ENCODE measurements at regions not wholly inside any gene's neighbourhood (a gene's known extent, or its start where the extent isn't known, plus 50 kb on each side); places are given as distances from the start of the nearest gene placed in this dataset.

DNA sequence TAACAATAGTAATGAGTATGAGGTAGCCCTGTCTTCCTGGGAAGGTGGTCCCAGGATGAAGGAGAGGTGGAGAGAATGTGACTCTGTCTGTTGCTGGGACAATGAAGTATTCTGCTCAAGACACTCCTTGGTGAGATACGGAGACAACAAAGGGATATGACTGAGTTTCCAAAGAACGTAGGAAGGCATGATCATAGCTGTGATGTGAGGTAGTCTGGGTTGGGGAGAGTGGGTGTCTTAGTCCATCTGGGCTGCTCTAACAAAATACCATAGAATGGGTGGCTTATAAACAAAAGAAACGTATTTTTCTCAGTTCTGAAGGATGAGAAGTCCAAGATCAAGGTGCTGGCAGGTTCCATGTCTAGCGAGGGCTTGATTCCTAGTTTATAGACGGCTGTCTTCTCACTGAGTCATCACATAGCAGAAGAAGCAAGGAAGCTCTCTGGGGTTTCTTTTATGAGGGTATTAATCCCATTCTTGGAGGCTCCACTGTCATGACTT lies 84.9 kb upstream of the RHOBTB1 start:
- TF ChIP-seq, protein P1, sequence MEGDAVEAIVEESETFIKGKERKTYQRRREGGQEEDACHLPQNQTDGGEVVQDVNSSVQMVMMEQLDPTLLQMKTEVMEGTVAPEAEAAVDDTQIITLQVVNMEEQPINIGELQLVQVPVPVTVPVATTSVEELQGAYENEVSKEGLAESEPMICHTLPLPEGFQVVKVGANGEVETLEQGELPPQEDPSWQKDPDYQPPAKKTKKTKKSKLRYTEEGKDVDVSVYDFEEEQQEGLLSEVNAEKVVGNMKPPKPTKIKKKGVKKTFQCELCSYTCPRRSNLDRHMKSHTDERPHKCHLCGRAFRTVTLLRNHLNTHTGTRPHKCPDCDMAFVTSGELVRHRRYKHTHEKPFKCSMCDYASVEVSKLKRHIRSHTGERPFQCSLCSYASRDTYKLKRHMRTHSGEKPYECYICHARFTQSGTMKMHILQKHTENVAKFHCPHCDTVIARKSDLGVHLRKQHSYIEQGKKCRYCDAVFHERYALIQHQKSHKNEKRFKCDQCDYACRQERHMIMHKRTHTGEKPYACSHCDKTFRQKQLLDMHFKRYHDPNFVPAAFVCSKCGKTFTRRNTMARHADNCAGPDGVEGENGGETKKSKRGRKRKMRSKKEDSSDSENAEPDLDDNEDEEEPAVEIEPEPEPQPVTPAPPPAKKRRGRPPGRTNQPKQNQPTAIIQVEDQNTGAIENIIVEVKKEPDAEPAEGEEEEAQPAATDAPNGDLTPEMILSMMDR (IDR thresholded peaks at IDR 0.05): no peak
- no peak for TF ChIP-seq EZH2 (IDR thresholded peaks at IDR 0.05; ENCODE audit: borderline replicate concordance, insufficient read depth, low read depth, low read length, poor library complexity, severe bottlenecking)

Measured in B cell (primary cell).